ENCODE measurements at regions not wholly inside any gene's neighbourhood (a gene's known extent, or its start where the extent isn't known, plus 50 kb on each side); places are given as distances from the start of the nearest gene placed in this dataset.

- no peaks in the 10 kb centered on the region for H3K4me1 ChIP-seq (ENCODE audit: insufficient read depth)
- no peak overlapping the region for H3K9ac ChIP-seq
- H3K36me3 ChIP-seq (ENCODE audit: low read depth) = no peaks in the 10 kb centered on the region
- no peaks in the 10 kb centered on the region for H4K20me1 ChIP-seq (ENCODE audit: insufficient read depth)
- H3K4me2 ChIP-seq (ENCODE audit: unreplicated experiment) = no peak overlapping the region
- H3K27ac ChIP-seq = no peak overlapping the region
- in situ Hi-C loops (cut with MboI) = no loop called here
- no peaks in the 10 kb centered on the region for H3K9me3 ChIP-seq (ENCODE audit: low read depth)
- H3K4me3 ChIP-seq = no peak overlapping the region
- H3K9me2 ChIP-seq (ENCODE audit: insufficient read depth) = no peaks in the 10 kb centered on the region
- 11 to 25% methylated on average over 2 of the region's 2 CpGs for whole genome bisulfite sequencing, 2 experiments (ENCODE audit: low coverage in 1 of 2, low lambda C conversion rate in 2 of 2, missing lambda C conversion rate in 2 of 2)
- no peak for DNase-seq
- TF ChIP-seq EZH2 (IDR thresholded peaks at IDR 0.05; ENCODE audit: insufficient read depth, poor library complexity, severe bottlenecking) (no peak), EZH2phosphoT487 (IDR thresholded peaks at IDR 0.05; ENCODE audit: insufficient read depth, low read depth) (no peak)
- no peaks in the 10 kb centered on the region for H3K79me2 ChIP-seq (ENCODE audit: insufficient read depth)
- H3F3A ChIP-seq (ENCODE audit: insufficient read depth) = no peaks in the 10 kb centered on the region
- no peak overlapping the region for H2AFZ ChIP-seq
- no peaks in the 10 kb centered on the region for H3K27me3 ChIP-seq (replicated peaks; ENCODE audit: insufficient read depth)
These were observed 716.1 kb downstream of the QKI start for GRCh38 chr6:164130585-164130984.

GRCh38 chr6:164130151-164130550, 715.6 kb downstream of the QKI start:
- no peak overlapping the region for H3K4me2 ChIP-seq (ENCODE audit: unreplicated experiment)
- H3K36me3 ChIP-seq (ENCODE audit: low read depth) = no peaks in the 10 kb centered on the region
- in situ Hi-C loops (cut with MboI) = no loop called here
- H4K20me1 ChIP-seq (ENCODE audit: insufficient read depth) = no peaks in the 10 kb centered on the region
- no peak overlapping the region for H3K27ac ChIP-seq
- no peaks in the 10 kb centered on the region for H3K4me1 ChIP-seq (ENCODE audit: insufficient read depth)
- TF ChIP-seq EZH2phosphoT487 (IDR thresholded peaks at IDR 0.05; ENCODE audit: insufficient read depth, low read depth) (no peak), EZH2 (IDR thresholded peaks at IDR 0.05; ENCODE audit: insufficient read depth, poor library complexity, severe bottlenecking) (no peak)
- no peak overlapping the region for H3K4me3 ChIP-seq
- no peaks in the 10 kb centered on the region for H3F3A ChIP-seq (ENCODE audit: insufficient read depth)
- 45 to 49% methylated on average over 2 of the region's 2 CpGs for WGBS, 2 experiments (ENCODE audit: low coverage in 1 of 2, low lambda C conversion rate in 2 of 2, missing lambda C conversion rate in 2 of 2)
- H2AFZ ChIP-seq = no peak overlapping the region
- DNase-seq = no peak
- no peaks in the 10 kb centered on the region for H3K9me3 ChIP-seq (ENCODE audit: low read depth)
- H3K9ac ChIP-seq = no peak overlapping the region
- no peaks in the 10 kb centered on the region for H3K79me2 ChIP-seq (ENCODE audit: insufficient read depth)
- no peaks in the 10 kb centered on the region for H3K27me3 ChIP-seq (replicated peaks; ENCODE audit: insufficient read depth)
- H3K9me2 ChIP-seq (ENCODE audit: insufficient read depth) = no peaks in the 10 kb centered on the region

- Histone ChIP-seq H2AFZ (no peak overlapping the region), H3K4me1 (ENCODE audit: insufficient read depth) (no peaks in the 10 kb centered on the region), H3K4me2 (ENCODE audit: unreplicated experiment) (no peak overlapping the region), H3K27ac (no peak overlapping the region), H3K79me2 (ENCODE audit: insufficient read depth) (no peaks in the 10 kb centered on the region), H3K9ac (no peak overlapping the region), H3K36me3 (ENCODE audit: low read depth) (no peaks in the 10 kb centered on the region), H3K4me3 (no peak overlapping the region), H3K27me3 (replicated peaks; ENCODE audit: insufficient read depth) (no peaks in the 10 kb centered on the region), H3F3A (ENCODE audit: insufficient read depth) (no peaks in the 10 kb centered on the region), H3K9me2 (ENCODE audit: insufficient read depth) (no peaks in the 10 kb centered on the region), H3K9me3 (ENCODE audit: low read depth) (no peaks in the 10 kb centered on the region), H4K20me1 (ENCODE audit: insufficient read depth) (no peaks in the 10 kb centered on the region)
- DNase-seq = no peak
- in situ Hi-C loops (cut with MboI) = no loop called here
- TF ChIP-seq EZH2 (IDR thresholded peaks at IDR 0.05; ENCODE audit: insufficient read depth, poor library complexity, severe bottlenecking) = no peak
- TF ChIP-seq EZH2phosphoT487 (IDR thresholded peaks at IDR 0.05; ENCODE audit: insufficient read depth, low read depth) = no peak
- 33% methylated on average over 5 of the region's 5 CpGs for WGBS, 2 experiments (ENCODE audit: low coverage in 1 of 2, low lambda C conversion rate in 2 of 2, missing lambda C conversion rate in 2 of 2)
These were observed 714.7 kb downstream of the QKI start for GRCh38 chr6:164129218-164129617.

- Histone ChIP-seq H3K79me2 (ENCODE audit: insufficient read depth) (no peaks in the 10 kb centered on the region), H3K4me3 (no peak overlapping the region), H3K4me1 (ENCODE audit: insufficient read depth) (no peaks in the 10 kb centered on the region), H3K9me2 (ENCODE audit: insufficient read depth) (no peaks in the 10 kb centered on the region), H3K27ac (no peak overlapping the region), H3K4me2 (ENCODE audit: unreplicated experiment) (no peak overlapping the region), H3K9ac (no peak overlapping the region), H3F3A (ENCODE audit: insufficient read depth) (no peaks in the 10 kb centered on the region), H3K27me3 (replicated peaks; ENCODE audit: insufficient read depth) (no peaks in the 10 kb centered on the region), H2AFZ (no peak overlapping the region), H3K9me3 (ENCODE audit: low read depth) (no peaks in the 10 kb centered on the region), H3K36me3 (ENCODE audit: low read depth) (no peaks in the 10 kb centered on the region), H4K20me1 (ENCODE audit: insufficient read depth) (no peaks in the 10 kb centered on the region)
- WGBS, 2 experiments (ENCODE audit: low coverage in 1 of 2, low lambda C conversion rate in 2 of 2, missing lambda C conversion rate in 2 of 2) = 24 to 29% methylated on average over 2 of the region's 2 CpGs
- in situ Hi-C loops (cut with MboI) = no loop called here
- DNase-seq = no peak
- TF ChIP-seq EZH2phosphoT487 (IDR thresholded peaks at IDR 0.05; ENCODE audit: insufficient read depth, low read depth) = no peak
- TF ChIP-seq EZH2 (IDR thresholded peaks at IDR 0.05; ENCODE audit: insufficient read depth, poor library complexity, severe bottlenecking) = no peak
These were observed 713.6 kb downstream of the QKI start for GRCh38 chr6:164128101-164128500.

- H3K79me2 ChIP-seq (ENCODE audit: insufficient read depth) = no peaks in the 10 kb centered on the region
- H3K9ac ChIP-seq = no peak overlapping the region
- H3K9me3 ChIP-seq (ENCODE audit: low read depth) = no peaks in the 10 kb centered on the region
- no peak overlapping the region for H3K4me3 ChIP-seq
- no peak overlapping the region for H3K27ac ChIP-seq
- H3K4me1 ChIP-seq (ENCODE audit: insufficient read depth) = no peaks in the 10 kb centered on the region
- H3K27me3 ChIP-seq (replicated peaks; ENCODE audit: insufficient read depth) = no peaks in the 10 kb centered on the region
- H3K4me2 ChIP-seq (ENCODE audit: unreplicated experiment) = no peak overlapping the region
- no peak for DNase-seq
- 48 to 55% methylated on average over 5 of the region's 5 CpGs for WGBS, 2 experiments (ENCODE audit: low coverage in 1 of 2, low lambda C conversion rate in 2 of 2, missing lambda C conversion rate in 2 of 2)
- H4K20me1 ChIP-seq (ENCODE audit: insufficient read depth) = no peaks in the 10 kb centered on the region
- no peak overlapping the region for H2AFZ ChIP-seq
- TF ChIP-seq EZH2 (IDR thresholded peaks at IDR 0.05; ENCODE audit: insufficient read depth, poor library complexity, severe bottlenecking) = no peak
- no peak for TF ChIP-seq EZH2phosphoT487 (IDR thresholded peaks at IDR 0.05; ENCODE audit: insufficient read depth, low read depth)
- H3F3A ChIP-seq (ENCODE audit: insufficient read depth) = no peaks in the 10 kb centered on the region
- in situ Hi-C loops (cut with MboI) = no loop called here
- no peaks in the 10 kb centered on the region for H3K9me2 ChIP-seq (ENCODE audit: insufficient read depth)
- no peaks in the 10 kb centered on the region for H3K36me3 ChIP-seq (ENCODE audit: low read depth)
These were observed 710.5 kb downstream of the QKI start for GRCh38 chr6:164124986-164125385.
